BJ (cell line): ENCODE measurements at regions not wholly inside any gene's neighbourhood (a gene's known extent, or its start where the extent isn't known, plus 50 kb on each side); places are given as distances from the start of the nearest gene placed in this dataset.

Experiments
- CTCF ChIA-PET: fragments of 350-600 bp; formaldehyde crosslinking; extraction: SDS; loops from one replicate; lab custom pipeline; 2021; ENCODE audit warnings: antibody characterized with exemption, inconsistent platforms; lab: Yijun Ruan, JAX
- POLR2A ChIA-PET: fragments of 300-600 bp; sonication (Branson Sonifier 250); formaldehyde crosslinking; extraction: SDS; loops from one replicate; lab custom pipeline; 2021; ENCODE audit warnings: antibody characterized with exemption; lab: Charles Lee
- DNase-seq: peaks from one replicate; pipeline ENCODE4 v3.0.0-alpha.2; 2011; ENCODE audit warnings: low read depth
- H3K27me3 ChIP-seq: 2 replicates; pipeline ENCODE4 v1.6.0; 2011; ENCODE audit warnings: low read length; ENCODE audit not compliant: control insufficient read depth, insufficient read depth
- H3K36me3 ChIP-seq: 2 replicates; pipeline ENCODE4 v1.5.1; 2011; ENCODE audit warnings: low read length; ENCODE audit not compliant: control insufficient read depth, insufficient read depth
- H3K4me3 ChIP-seq: 2 replicates; pipeline ENCODE4 v1.5.1; 2011; ENCODE audit warnings: low read depth, mild to moderate bottlenecking, control low read depth, low read length
- CTCF ChIP-seq: IDR thresholded peaks from 2 replicates; pipeline ENCODE4 v1.5.1; 2011; ENCODE audit warnings: low read depth, mild to moderate bottlenecking, control low read depth, inconsistent platforms, low read length, moderate library complexity; ENCODE audit not compliant: insufficient read depth

GRCh38 chr14:65268594-65268993 is 143.9 kb upstream of the FUT8 start:
- Histone ChIP-seq H3K36me3 (no peaks in the 10 kb centered on the region), H3K27me3 (no peaks in the 10 kb centered on the region; the same call in 1 of the 2 replicates), H3K4me3 (no peak overlapping the region)
- ChIA-PET CTCF (interaction anchor here (0.7 kb wide), 1 partner anchor 33 kb away, joined by 3 read pairs; no protein-coding TSS in a partner anchor), POLR2A (no interaction called here)
- DNase-seq = no peak
- no peak for TF ChIP-seq CTCF

DNA sequence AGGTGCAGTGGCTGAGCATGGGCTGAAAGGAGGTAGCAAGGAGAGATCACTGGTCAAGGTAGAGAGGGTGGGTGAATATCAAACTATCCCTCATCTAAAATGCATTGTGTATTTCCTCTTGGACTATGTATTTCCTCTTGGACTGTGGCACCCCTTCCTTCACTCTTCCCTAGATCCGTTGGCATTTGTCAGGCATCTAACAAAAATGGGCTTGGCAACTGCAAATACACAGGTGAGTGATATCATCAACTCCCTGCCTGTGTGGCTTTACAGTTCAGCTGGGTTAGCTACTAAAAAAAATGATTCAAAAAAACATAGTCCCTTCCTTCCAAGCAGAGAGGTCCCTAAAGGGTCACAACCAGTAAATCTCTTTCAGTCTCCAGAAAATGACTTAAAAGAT is 142.8 kb upstream of the FUT8 start:
- no peak for DNase-seq
- ChIA-PET CTCF (no interaction called here), POLR2A (no interaction called here)
- no peaks in the 10 kb centered on the region for H3K36me3 ChIP-seq
- H3K4me3 ChIP-seq = no peak overlapping the region
- no peak for TF ChIP-seq CTCF
- no peaks in the 10 kb centered on the region; the same call in 1 of the 2 replicates for H3K27me3 ChIP-seq

DNA sequence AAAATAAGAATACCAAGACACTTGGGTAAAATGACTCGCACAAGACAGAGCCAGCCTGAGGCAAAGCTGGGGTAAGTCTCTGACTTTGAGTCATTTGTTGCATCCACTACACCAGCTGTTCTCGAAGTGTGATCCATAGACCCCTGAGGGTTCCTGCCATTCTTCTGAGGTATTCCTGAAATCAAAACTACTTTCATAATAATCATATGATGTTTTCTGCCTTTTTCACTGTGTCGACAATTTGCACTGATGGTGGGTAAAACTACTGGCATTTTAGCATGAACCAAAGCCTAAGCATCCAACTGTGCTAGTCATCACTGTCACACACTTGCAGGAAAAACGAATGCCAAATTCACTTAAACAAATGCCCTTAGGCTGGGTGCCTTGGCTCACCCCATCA is 135.5 kb upstream of the FUT8 start:
- CTCF ChIA-PET = interaction anchor here (0.6 to 1.8 kb wide), 2 partner anchors 19 to 54 kb away, joined by 3 to 6 read pairs; no protein-coding TSS in a partner anchor
- no peaks in the 10 kb centered on the region for H3K27me3 ChIP-seq
- POLR2A ChIA-PET = no interaction called here
- no peak overlapping the region for H3K4me3 ChIP-seq
- no peaks in the 10 kb centered on the region for H3K36me3 ChIP-seq
- DNase-seq = no peak
- TF ChIP-seq CTCF = no peak

DNA sequence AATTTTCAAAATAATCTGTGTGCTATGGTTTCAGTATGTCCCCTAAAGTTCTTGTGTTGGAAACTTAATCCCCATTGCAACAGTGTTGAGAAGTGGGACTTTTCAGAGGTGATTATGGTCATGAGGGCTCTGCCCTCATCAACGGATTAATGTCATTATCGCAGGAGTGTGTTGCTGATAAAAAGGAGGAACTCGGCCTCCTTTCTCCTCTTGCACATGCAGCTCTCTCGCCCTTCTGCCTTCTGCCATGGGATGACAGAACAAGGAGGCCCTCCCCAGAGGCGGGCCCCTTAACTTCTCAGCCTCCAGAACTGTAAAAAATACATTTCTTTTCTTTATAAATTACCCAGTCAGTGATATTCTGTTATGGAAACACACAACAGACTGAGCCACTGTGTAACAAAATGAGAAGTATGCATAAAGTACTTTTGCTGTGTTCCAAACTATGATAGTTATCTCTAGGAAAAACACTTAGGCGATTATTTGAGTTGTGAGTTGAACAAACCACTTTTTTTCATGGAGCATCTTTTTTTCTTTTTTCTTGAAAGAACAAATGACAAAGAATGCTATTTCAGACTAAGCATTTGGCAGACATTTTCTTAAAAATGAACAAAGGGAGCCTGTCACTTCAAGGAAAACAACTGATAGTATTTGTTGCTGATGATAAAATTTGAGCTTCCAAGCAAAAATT is 134.8 kb upstream of the FUT8 start:
- Histone ChIP-seq H3K27me3 (no peaks in the 10 kb centered on the region), H3K4me3 (no peak overlapping the region), H3K36me3 (no peaks in the 10 kb centered on the region)
- TF ChIP-seq CTCF = no peak
- DNase-seq = no peak
- POLR2A ChIA-PET = no interaction called here
- CTCF ChIA-PET = no interaction called here

DNA sequence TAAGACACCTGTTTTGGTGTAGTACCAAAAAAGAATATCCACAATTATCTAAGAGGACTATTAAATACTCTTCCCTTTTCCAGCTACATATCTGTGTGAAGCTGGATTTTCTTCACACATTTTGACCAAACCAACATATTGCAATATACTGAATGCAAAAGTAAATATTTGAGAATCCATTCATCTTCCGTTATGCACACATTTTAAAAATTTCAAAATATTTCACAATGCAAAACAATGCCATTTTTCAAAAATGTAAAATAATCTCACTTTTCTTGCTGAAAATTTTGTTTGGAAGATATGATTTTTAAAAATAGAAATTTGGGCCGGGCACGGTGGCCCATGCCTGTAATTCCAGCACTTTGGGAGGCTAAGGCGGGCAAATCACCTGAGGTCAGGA is 133.9 kb upstream of the FUT8 start:
- ChIA-PET POLR2A (no interaction called here), CTCF (no interaction called here)
- TF ChIP-seq CTCF = no peak
- Histone ChIP-seq H3K4me3 (no peak overlapping the region), H3K36me3 (no peaks in the 10 kb centered on the region), H3K27me3 (no peaks in the 10 kb centered on the region)
- no peak for DNase-seq
